ENCODE measurements at regions not wholly inside any gene's neighbourhood (a gene's known extent, or its start where the extent isn't known, plus 50 kb on each side); places are given as distances from the start of the nearest gene placed in this dataset.

GRCh38 chr18:53745224-53745967 lies 479.1 kb downstream of the MBD2 start:
- 4% methylated on average over 4 of the region's 5 CpGs for WGBS (ENCODE audit: insufficient coverage, low coverage, missing lambda C conversion rate)
- Histone ChIP-seq H4K20me1 (replicated peaks; ENCODE audit: control insufficient read depth, insufficient read depth, low read length) (no peaks in the 10 kb centered on the region), H3K27me3 (ENCODE audit: control insufficient read depth in 2 of 2, insufficient read depth in 2 of 2, low read length in 2 of 2) (no peaks in the 10 kb centered on the region), H3K27ac (ENCODE audit: extremely low read depth, low read depth, low read length) (no peak overlapping the region), H3K9me3 (replicated peaks; ENCODE audit: control insufficient read depth, insufficient read depth, low read depth, low read length) (no peaks in the 10 kb centered on the region), H3K9me1 (ENCODE audit: control insufficient read depth, insufficient read depth, low read length) (no peaks in the 10 kb centered on the region), H3K4me2 (ENCODE audit: insufficient read depth, low read length) (no peak overlapping the region), H3K36me3 (ENCODE audit: control insufficient read depth, insufficient read depth, low read length) (no peaks in the 10 kb centered on the region), H3K9ac (ENCODE audit: insufficient read depth in 1 of 2, low read depth in 2 of 2, low read length in 2 of 2) (no peak overlapping the region), H3K79me2 (ENCODE audit: control insufficient read depth, insufficient read depth, low read length) (no peaks in the 10 kb centered on the region), H3K4me3 (no peak overlapping the region), H3K4me1 (replicated peaks in 1 of 2; ENCODE audit: control insufficient read depth in 2 of 2, insufficient read depth in 2 of 2, low read length in 2 of 2) (no peaks in the 10 kb centered on the region), H2AFZ (ENCODE audit: low read depth, low read length) (no peak overlapping the region)
- ATAC-seq (no peak), FAIRE-seq (no peak), DNase-seq (ENCODE audit: extremely low read depth in 1 of 4, low spot score in 3 of 4) (no peak)
- in situ Hi-C loops (cut with MboI) (no loop called here), intact Hi-C loops (cut with micrococcal nuclease) (no loop called here)
- ChIA-PET CTCF (ENCODE audit: low intra/inter-chr PET ratio) (no interaction called here), POLR2A (no interaction called here)
- no TSS peak for BruUV-seq (replicated peaks)
- no peak for TF ChIP-seq MYC (IDR thresholded peaks at IDR 0.05; ENCODE audit: low read depth, low read length)
- no peak for TF ChIP-seq MYC (CRISPR knock-in tag; IDR thresholded peaks at IDR 0.05; ENCODE audit: borderline replicate concordance, low read depth)
- no peak for TF ChIP-seq STAT6 (CRISPR knock-in tag; IDR thresholded peaks at IDR 0.05)
- TF ChIP-seq PHF21A (IDR thresholded peaks at IDR 0.05; ENCODE audit: borderline replicate concordance, low read depth), result no peak
- no peak for TF ChIP-seq C11orf30 (IDR thresholded peaks at IDR 0.05; ENCODE audit: low read depth)
- TF ChIP-seq TCF7 (IDR thresholded peaks at IDR 0.05; ENCODE audit: borderline replicate concordance), result no peak
- TF ChIP-seq CBX2 (IDR thresholded peaks at IDR 0.05; ENCODE audit: insufficient read depth, low read length, poor library complexity, severe bottlenecking), result no peak
- no peak for TF ChIP-seq L3MBTL2 (IDR thresholded peaks at IDR 0.05)
- TF ChIP-seq ZNF212 (CRISPR knock-in tag; IDR thresholded peaks at IDR 0.05), result no peak
- TF ChIP-seq STAG1 (CRISPR knock-in tag; IDR thresholded peaks at IDR 0.05; ENCODE audit: borderline replicate concordance), result no peak
- no peak for TF ChIP-seq ZNF77 (CRISPR knock-in tag; IDR thresholded peaks at IDR 0.05)
- TF ChIP-seq NELFE (IDR thresholded peaks at IDR 0.05; ENCODE audit: insufficient read depth, insufficient read length), result no peak
- no peak for TF ChIP-seq ZNF592 (IDR thresholded peaks at IDR 0.05)
- TF ChIP-seq RBM17 (IDR thresholded peaks at IDR 0.05; ENCODE audit: borderline replicate concordance, low read depth, low read length), result no peak
- no peak for TF ChIP-seq ZNF79 (CRISPR knock-in tag; IDR thresholded peaks at IDR 0.05; ENCODE audit: low read depth)

Data from K562 (cell line).